NCI-H2196 treated with DMSO at 0.1 percent for 48 hours (cell line): ENCODE measurements at regions not wholly inside any gene's neighbourhood (a gene's known extent, or its start where the extent isn't known, plus 50 kb on each side); places are given as distances from the start of the nearest gene placed in this dataset.

Source experiments
- DNase-seq: peaks from one replicate; lab custom pipeline; 2025; ENCODE audit not compliant: unreplicated experiment; lab: John Stamatoyannopoulos, UW

GRCh38 chr6:56865081-56865875 lies 89.6 kb upstream of the BEND6 start:
- no peak for DNase-seq

GRCh38 chr6:56864171-56864616 lies 90.7 kb upstream of the BEND6 start:
- DNase-seq, result no peak

- DNase-seq, result no peak
Measured at GRCh38 chr6:56863366-56863765, 91.5 kb upstream of the BEND6 start.

- DNase-seq, result no peak
Measured at GRCh38 chr6:56862415-56863175, 92.3 kb upstream of the BEND6 start.

GRCh38 chr6:56860475-56860874 lies 94.4 kb upstream of the BEND6 start:
- no peak for DNase-seq

- no peak for DNase-seq
Measured at GRCh38 chr6:56856036-56856580, 98.8 kb upstream of the BEND6 start.

- DNase-seq, result no peak
Measured at GRCh38 chr6:56854086-56854485, 100.8 kb upstream of the BEND6 start.

- no peak for DNase-seq
Measured at GRCh38 chr6:56853541-56853940, 101.4 kb upstream of the BEND6 start.

- no peak for DNase-seq
Measured at GRCh38 chr6:56852260-56853010, 102.5 kb upstream of the BEND6 start.

GRCh38 chr6:56851541-56852259 lies 103.2 kb upstream of the BEND6 start:
- peak; percentile 21 for DNase-seq

- no peak for DNase-seq
Measured at GRCh38 chr6:56851074-56851473, 103.8 kb upstream of the BEND6 start.

GRCh38 chr6:56850626-56851025 lies 104.3 kb upstream of the BEND6 start:
- no peak for DNase-seq

GRCh38 chr6:56849896-56850295 lies 105.0 kb upstream of the BEND6 start:
- DNase-seq, result no peak

GRCh38 chr6:56848105-56848504 lies 106.8 kb upstream of the BEND6 start:
- no peak for DNase-seq

- no peak for DNase-seq
Measured at GRCh38 chr6:56845032-56845431, 109.9 kb upstream of the BEND6 start.

GRCh38 chr6:56843476-56844349 lies 111.2 kb upstream of the BEND6 start:
- peak; percentile 41 for DNase-seq

- DNase-seq, result no peak
Measured at GRCh38 chr6:56842686-56843475, 112.0 kb upstream of the BEND6 start.

- DNase-seq, result no peak
Measured at GRCh38 chr6:56841751-56842150, 113.2 kb upstream of the BEND6 start.

- DNase-seq, result no peak
Measured at GRCh38 chr6:56841381-56841749, 113.5 kb upstream of the BEND6 start.
